ENCODE measurements at regions not wholly inside any gene's neighbourhood (a gene's known extent, or its start where the extent isn't known, plus 50 kb on each side); places are given as distances from the start of the nearest gene placed in this dataset.
"Not testable (repeated sequence)": the region's sequence is repeated elsewhere in the genome, so short reads cannot be mapped to it uniquely, and the experiment has no call there.

GRCh38 chr7:51970961-51971665 is 654.5 kb upstream of the COBL start:
- no peak for DNase-seq (ENCODE audit: low read depth in 1 of 2, low spot score in 1 of 2)

- DNase-seq (ENCODE audit: low read depth in 1 of 2, low spot score in 1 of 2), result no peak
Measured at GRCh38 chr7:51968461-51968860, 651.9 kb upstream of the COBL start.

- DNase-seq (ENCODE audit: low read depth in 1 of 2, low spot score in 1 of 2), result no peak
Measured at GRCh38 chr7:51965454-51965853, 648.8 kb upstream of the COBL start.

- DNase-seq (ENCODE audit: low read depth in 1 of 2, low spot score in 1 of 2), result no peak
Measured at GRCh38 chr7:51961804-51962203, 645.2 kb upstream of the COBL start.

GRCh38 chr7:51950813-51951212 is 634.2 kb upstream of the COBL start:
- no peak for DNase-seq (ENCODE audit: low read depth in 1 of 2, low spot score in 1 of 2)

GRCh38 chr7:51949726-51950644 is 633.4 kb upstream of the COBL start:
- no peak for DNase-seq (ENCODE audit: low read depth in 1 of 2, low spot score in 1 of 2)

- DNase-seq (ENCODE audit: low read depth in 1 of 2, low spot score in 1 of 2), result no peak
Measured at GRCh38 chr7:51930834-51931233, 614.2 kb upstream of the COBL start.

GRCh38 chr7:51929818-51930217 is 613.2 kb upstream of the COBL start:
- DNase-seq (ENCODE audit: low read depth in 1 of 2, low spot score in 1 of 2), result no peak

- no peak for DNase-seq (ENCODE audit: low read depth in 1 of 2, low spot score in 1 of 2)
Measured at GRCh38 chr7:51927738-51928137, 611.1 kb upstream of the COBL start.

GRCh38 chr7:51918581-51918980 is 602.0 kb upstream of the COBL start:
- DNase-seq (ENCODE audit: low read depth in 1 of 2, low spot score in 1 of 2), result no peak

GRCh38 chr7:51901489-51901840 is 584.9 kb upstream of the COBL start:
- DNase-seq (ENCODE audit: low read depth in 1 of 2, low spot score in 1 of 2), result no peak

- not testable (repeated sequence) for DNase-seq (ENCODE audit: low read depth in 1 of 2, low spot score in 1 of 2)
Measured at GRCh38 chr7:51900755-51901488, 584.3 kb upstream of the COBL start.

- DNase-seq (ENCODE audit: low read depth in 1 of 2, low spot score in 1 of 2), result no peak
Measured at GRCh38 chr7:51899611-51900010, 583.0 kb upstream of the COBL start.

- DNase-seq (ENCODE audit: low read depth in 1 of 2, low spot score in 1 of 2), result no peak
Measured at GRCh38 chr7:51882412-51882811, 565.8 kb upstream of the COBL start.

GRCh38 chr7:51881309-51881708 is 564.7 kb upstream of the COBL start:
- DNase-seq (ENCODE audit: low read depth in 1 of 2, low spot score in 1 of 2), result no peak

- DNase-seq (ENCODE audit: low read depth in 1 of 2, low spot score in 1 of 2), result no peak
Measured at GRCh38 chr7:51878865-51879264, 562.3 kb upstream of the COBL start.

- no peak for DNase-seq (ENCODE audit: low read depth in 1 of 2, low spot score in 1 of 2)
Measured at GRCh38 chr7:51869452-51869851, 552.8 kb upstream of the COBL start.

- DNase-seq (ENCODE audit: low read depth in 1 of 2, low spot score in 1 of 2), result no peak
Measured at GRCh38 chr7:51867117-51867516, 550.5 kb upstream of the COBL start.

- no peak for DNase-seq (ENCODE audit: low read depth in 1 of 2, low spot score in 1 of 2)
Measured at GRCh38 chr7:51860305-51860704, 543.7 kb upstream of the COBL start.

- no peak for DNase-seq (ENCODE audit: low read depth in 1 of 2, low spot score in 1 of 2)
Measured at GRCh38 chr7:51850126-51850525, 533.5 kb upstream of the COBL start.

GRCh38 chr7:51847461-51848134 is 531.0 kb upstream of the COBL start:
- no peak for DNase-seq (ENCODE audit: low read depth in 1 of 2, low spot score in 1 of 2)
